ENCODE measurements at regions not wholly inside any gene's neighbourhood (a gene's known extent, or its start where the extent isn't known, plus 50 kb on each side); places are given as distances from the start of the nearest gene placed in this dataset.
"Not testable (repeated sequence)": the region's sequence is repeated elsewhere in the genome, so short reads cannot be mapped to it uniquely, and the experiment has no call there.

- H3K27ac ChIP-seq (ENCODE audit: low read depth, low read length, poor library complexity, severe bottlenecking); BruUV-seq (replicated peaks); POLR2A ChIA-PET (ENCODE audit: low non-redundant PET): not testable (repeated sequence)
Measured at GRCh38 chr22:12541412-12542170, 2986.4 kb upstream of the OR11H1 start.

GRCh38 chr22:12553366-12553765 is 2974.6 kb upstream of the OR11H1 start:
- H3K9me3 ChIP-seq (ENCODE audit: low read depth, low read length, poor library complexity, severe bottlenecking); intact Hi-C loops (cut with micrococcal nuclease; ENCODE audit: unreplicated experiment); H3K4me1 ChIP-seq (ENCODE audit: insufficient read depth, low read length, poor library complexity, severe bottlenecking); H3K27ac ChIP-seq (ENCODE audit: low read depth, low read length, poor library complexity, severe bottlenecking); CTCF ChIA-PET; BruUV-seq (replicated peaks); H3K36me3 ChIP-seq (ENCODE audit: insufficient read depth, low read length, poor library complexity, severe bottlenecking); H3K4me3 ChIP-seq (ENCODE audit: low read depth, low read length, poor library complexity, severe bottlenecking); H3K27me3 ChIP-seq (replicated peaks; ENCODE audit: insufficient read depth, low read depth, low read length, poor library complexity); DNase-seq (ENCODE audit: low spot score); POLR2A ChIA-PET (ENCODE audit: low non-redundant PET): not testable (repeated sequence)

More at GRCh38 chr22:12541412-12542170, 2986.4 kb upstream of the OR11H1 start:
- CTCF ChIA-PET; H3K36me3 ChIP-seq (ENCODE audit: insufficient read depth, low read length, poor library complexity, severe bottlenecking); intact Hi-C loops (cut with micrococcal nuclease; ENCODE audit: unreplicated experiment); H3K4me3 ChIP-seq (ENCODE audit: low read depth, low read length, poor library complexity, severe bottlenecking); DNase-seq (ENCODE audit: low spot score); H3K4me1 ChIP-seq (ENCODE audit: insufficient read depth, low read length, poor library complexity, severe bottlenecking); H3K27me3 ChIP-seq (replicated peaks; ENCODE audit: insufficient read depth, low read depth, low read length, poor library complexity); H3K9me3 ChIP-seq (ENCODE audit: low read depth, low read length, poor library complexity, severe bottlenecking): not testable (repeated sequence)

GRCh38 chr22:12554648-12555192 is 2973.3 kb upstream of the OR11H1 start:
- DNase-seq (ENCODE audit: low spot score); BruUV-seq (replicated peaks); POLR2A ChIA-PET (ENCODE audit: low non-redundant PET); H3K27me3 ChIP-seq (replicated peaks; ENCODE audit: insufficient read depth, low read depth, low read length, poor library complexity); H3K4me1 ChIP-seq (ENCODE audit: insufficient read depth, low read length, poor library complexity, severe bottlenecking); H3K4me3 ChIP-seq (ENCODE audit: low read depth, low read length, poor library complexity, severe bottlenecking); H3K27ac ChIP-seq (ENCODE audit: low read depth, low read length, poor library complexity, severe bottlenecking); H3K9me3 ChIP-seq (ENCODE audit: low read depth, low read length, poor library complexity, severe bottlenecking); intact Hi-C loops (cut with micrococcal nuclease; ENCODE audit: unreplicated experiment); CTCF ChIA-PET; H3K36me3 ChIP-seq (ENCODE audit: insufficient read depth, low read length, poor library complexity, severe bottlenecking): not testable (repeated sequence)

- H3K4me3 ChIP-seq (ENCODE audit: low read depth, low read length, poor library complexity, severe bottlenecking); CTCF ChIA-PET; H3K27me3 ChIP-seq (replicated peaks; ENCODE audit: insufficient read depth, low read depth, low read length, poor library complexity); intact Hi-C loops (cut with micrococcal nuclease; ENCODE audit: unreplicated experiment); H3K9me3 ChIP-seq (ENCODE audit: low read depth, low read length, poor library complexity, severe bottlenecking); POLR2A ChIA-PET (ENCODE audit: low non-redundant PET); H3K27ac ChIP-seq (ENCODE audit: low read depth, low read length, poor library complexity, severe bottlenecking); H3K4me1 ChIP-seq (ENCODE audit: insufficient read depth, low read length, poor library complexity, severe bottlenecking); DNase-seq (ENCODE audit: low spot score); H3K36me3 ChIP-seq (ENCODE audit: insufficient read depth, low read length, poor library complexity, severe bottlenecking); BruUV-seq (replicated peaks): not testable (repeated sequence)
Measured at GRCh38 chr22:12571500-12571899, 2956.5 kb upstream of the OR11H1 start.

GRCh38 chr22:12579655-12580054 is 2948.3 kb upstream of the OR11H1 start:
- DNase-seq (ENCODE audit: low spot score); H3K27ac ChIP-seq (ENCODE audit: low read depth, low read length, poor library complexity, severe bottlenecking); H3K4me3 ChIP-seq (ENCODE audit: low read depth, low read length, poor library complexity, severe bottlenecking); CTCF ChIA-PET; H3K4me1 ChIP-seq (ENCODE audit: insufficient read depth, low read length, poor library complexity, severe bottlenecking); H3K27me3 ChIP-seq (replicated peaks; ENCODE audit: insufficient read depth, low read depth, low read length, poor library complexity); BruUV-seq (replicated peaks); intact Hi-C loops (cut with micrococcal nuclease; ENCODE audit: unreplicated experiment); H3K36me3 ChIP-seq (ENCODE audit: insufficient read depth, low read length, poor library complexity, severe bottlenecking); H3K9me3 ChIP-seq (ENCODE audit: low read depth, low read length, poor library complexity, severe bottlenecking); POLR2A ChIA-PET (ENCODE audit: low non-redundant PET): not testable (repeated sequence)

- H3K9me3 ChIP-seq (ENCODE audit: low read depth, low read length, poor library complexity, severe bottlenecking); H3K27me3 ChIP-seq (replicated peaks; ENCODE audit: insufficient read depth, low read depth, low read length, poor library complexity); H3K27ac ChIP-seq (ENCODE audit: low read depth, low read length, poor library complexity, severe bottlenecking); CTCF ChIA-PET; H3K4me3 ChIP-seq (ENCODE audit: low read depth, low read length, poor library complexity, severe bottlenecking); POLR2A ChIA-PET (ENCODE audit: low non-redundant PET); BruUV-seq (replicated peaks); H3K36me3 ChIP-seq (ENCODE audit: insufficient read depth, low read length, poor library complexity, severe bottlenecking); intact Hi-C loops (cut with micrococcal nuclease; ENCODE audit: unreplicated experiment); DNase-seq (ENCODE audit: low spot score); H3K4me1 ChIP-seq (ENCODE audit: insufficient read depth, low read length, poor library complexity, severe bottlenecking): not testable (repeated sequence)
Measured at GRCh38 chr22:12584457-12584856, 2943.5 kb upstream of the OR11H1 start.

GRCh38 chr22:12584874-12585273 is 2943.1 kb upstream of the OR11H1 start:
- H3K36me3 ChIP-seq (ENCODE audit: insufficient read depth, low read length, poor library complexity, severe bottlenecking); H3K27ac ChIP-seq (ENCODE audit: low read depth, low read length, poor library complexity, severe bottlenecking); BruUV-seq (replicated peaks); POLR2A ChIA-PET (ENCODE audit: low non-redundant PET); intact Hi-C loops (cut with micrococcal nuclease; ENCODE audit: unreplicated experiment); CTCF ChIA-PET; H3K27me3 ChIP-seq (replicated peaks; ENCODE audit: insufficient read depth, low read depth, low read length, poor library complexity); DNase-seq (ENCODE audit: low spot score); H3K4me3 ChIP-seq (ENCODE audit: low read depth, low read length, poor library complexity, severe bottlenecking); H3K9me3 ChIP-seq (ENCODE audit: low read depth, low read length, poor library complexity, severe bottlenecking); H3K4me1 ChIP-seq (ENCODE audit: insufficient read depth, low read length, poor library complexity, severe bottlenecking): not testable (repeated sequence)

GRCh38 chr22:12595724-12596123 is 2932.3 kb upstream of the OR11H1 start:
- POLR2A ChIA-PET (ENCODE audit: low non-redundant PET); H3K4me3 ChIP-seq (ENCODE audit: low read depth, low read length, poor library complexity, severe bottlenecking); CTCF ChIA-PET; H3K27me3 ChIP-seq (replicated peaks; ENCODE audit: insufficient read depth, low read depth, low read length, poor library complexity); H3K4me1 ChIP-seq (ENCODE audit: insufficient read depth, low read length, poor library complexity, severe bottlenecking); H3K27ac ChIP-seq (ENCODE audit: low read depth, low read length, poor library complexity, severe bottlenecking); intact Hi-C loops (cut with micrococcal nuclease; ENCODE audit: unreplicated experiment); BruUV-seq (replicated peaks); DNase-seq (ENCODE audit: low spot score); H3K36me3 ChIP-seq (ENCODE audit: insufficient read depth, low read length, poor library complexity, severe bottlenecking): not testable (repeated sequence)
- H3K9me3 ChIP-seq (ENCODE audit: low read depth, low read length, poor library complexity, severe bottlenecking) = peaks cover 46% of the 10 kb centered on the region
